ENCODE measurements at regions not wholly inside any gene's neighbourhood (a gene's known extent, or its start where the extent isn't known, plus 50 kb on each side); places are given as distances from the start of the nearest gene placed in this dataset.
A peak's percentile ranks its signal among the peaks of the same experiment; 100 is the strongest.

GRCh38 chr9:13513716-13514444 lies 234.4 kb upstream of the MPDZ start:
- CTCF ChIA-PET = no interaction called here
- H3K4me3 ChIP-seq (ENCODE audit: low read depth, low read length) = no peak overlapping the region
- no peaks in the 10 kb centered on the region for H3K36me3 ChIP-seq (ENCODE audit: control insufficient read depth in 2 of 2, insufficient read depth in 1 of 2, low read length in 2 of 2)
- TF ChIP-seq ZNF544 (tag by site-specific recombination; IDR thresholded peaks at IDR 0.05) = no peak
- no peaks in the 10 kb centered on the region for H3K9me3 ChIP-seq (ENCODE audit: control insufficient read depth, insufficient read depth, low read depth, low read length)
- POLR2A ChIA-PET = no interaction called here
- peaks cover 5% of the 10 kb centered on the region for H3K4me1 ChIP-seq (ENCODE audit: control insufficient read depth, insufficient read depth, low read length)
- no peak overlapping the region for H3K27ac ChIP-seq (ENCODE audit: extremely low read depth, low read depth, low read length)

GRCh38 chr9:13513286-13513685 lies 233.8 kb upstream of the MPDZ start:
- Histone ChIP-seq H3K4me1 (ENCODE audit: control insufficient read depth, insufficient read depth, low read length) (peaks cover 7% of the 10 kb centered on the region), H3K4me3 (ENCODE audit: low read depth, low read length) (no peak overlapping the region), H3K9me3 (ENCODE audit: control insufficient read depth, insufficient read depth, low read depth, low read length) (no peaks in the 10 kb centered on the region), H3K36me3 (ENCODE audit: control insufficient read depth in 2 of 2, insufficient read depth in 1 of 2, low read length in 2 of 2) (no peaks in the 10 kb centered on the region), H3K27ac (ENCODE audit: extremely low read depth, low read depth, low read length) (no peak overlapping the region)
- TF ChIP-seq ZBTB10 (tag by site-specific recombination; IDR thresholded peaks at IDR 0.05) = no peak
- TF ChIP-seq ZBTB8A (tag by site-specific recombination; IDR thresholded peaks at IDR 0.05) = no peak
- TF ChIP-seq ZNF155 (tag by site-specific recombination; IDR thresholded peaks at IDR 0.05) = no peak
- no peak for TF ChIP-seq PBX3 (CRISPR knock-in tag; IDR thresholded peaks at IDR 0.05)
- TF ChIP-seq ZNF416 (tag by site-specific recombination; IDR thresholded peaks at IDR 0.05) = no peak
- no peak for TF ChIP-seq ZNF510 (tag by site-specific recombination; IDR thresholded peaks at IDR 0.05; ENCODE audit: insufficient replicate concordance)
- TF ChIP-seq KLF9 (tag by site-specific recombination; IDR thresholded peaks at IDR 0.05; ENCODE audit: low read depth) = no peak
- no peak for TF ChIP-seq ZIC2 (tag by site-specific recombination; IDR thresholded peaks at IDR 0.05)
- TF ChIP-seq ZNF544 (tag by site-specific recombination; IDR thresholded peaks at IDR 0.05) = no peak
- POLR2A ChIA-PET = no interaction called here
- CTCF ChIA-PET = interaction anchor here (0.6 kb wide), 1 partner anchor 813 kb away, joined by 3 read pairs; no protein-coding TSS in a partner anchor

- H3K9me3 ChIP-seq (ENCODE audit: control insufficient read depth, insufficient read depth, low read depth, low read length) = no peaks in the 10 kb centered on the region
- TF ChIP-seq TCF7L2 (IDR thresholded peaks at IDR 0.05; ENCODE audit: borderline replicate concordance, low read depth, low read length) (peak; percentile 71), ZNF133 (tag by site-specific recombination; IDR thresholded peaks at IDR 0.05) (no peak), ZNF585B (tag by site-specific recombination; IDR thresholded peaks at IDR 0.05) (no peak)
- no peaks in the 10 kb centered on the region for H3K36me3 ChIP-seq (ENCODE audit: control insufficient read depth in 2 of 2, insufficient read depth in 1 of 2, low read length in 2 of 2)
- POLR2A ChIA-PET = no interaction called here
- H3K4me1 ChIP-seq (ENCODE audit: control insufficient read depth, insufficient read depth, low read length) = peaks cover 7% of the 10 kb centered on the region
- CTCF ChIA-PET = interaction anchor here (0.7 kb wide), 1 partner anchor 32 kb away, joined by 3 read pairs; no protein-coding TSS in a partner anchor
- H3K27ac ChIP-seq (ENCODE audit: extremely low read depth, low read depth, low read length) = no peak overlapping the region
- no peak overlapping the region for H3K4me3 ChIP-seq (ENCODE audit: low read depth, low read length)
These were observed 229.2 kb upstream of the MPDZ start for GRCh38 chr9:13508681-13509080.

- no peak overlapping the region for H3K4me3 ChIP-seq (ENCODE audit: low read depth, low read length)
- no peaks in the 10 kb centered on the region for H3K36me3 ChIP-seq (ENCODE audit: control insufficient read depth in 2 of 2, insufficient read depth in 1 of 2, low read length in 2 of 2)
- H3K4me1 ChIP-seq (ENCODE audit: control insufficient read depth, insufficient read depth, low read length) = peaks cover 7% of the 10 kb centered on the region
- H3K9me3 ChIP-seq (ENCODE audit: control insufficient read depth, insufficient read depth, low read depth, low read length) = no peaks in the 10 kb centered on the region
- H3K27ac ChIP-seq (ENCODE audit: extremely low read depth, low read depth, low read length) = no peak overlapping the region
- POLR2A ChIA-PET = no interaction called here
- CTCF ChIA-PET = interaction anchor here (0.7 kb wide), 1 partner anchor 32 kb away, joined by 3 read pairs; no protein-coding TSS in a partner anchor
- TF ChIP-seq ZBTB10 (tag by site-specific recombination; IDR thresholded peaks at IDR 0.05) (no peak), ZNF112 (tag by site-specific recombination; IDR thresholded peaks at IDR 0.05) (no peak), ZNF692 (tag by site-specific recombination; IDR thresholded peaks at IDR 0.05) (no peak), ZNF777 (tag by site-specific recombination; IDR thresholded peaks at IDR 0.05; ENCODE audit: borderline replicate concordance) (no peak), SCRT2 (tag by site-specific recombination; IDR thresholded peaks at IDR 0.05) (no peak), ZNF561 (tag by site-specific recombination; IDR thresholded peaks at IDR 0.05; ENCODE audit: borderline replicate concordance) (no peak)
These were observed 228.6 kb upstream of the MPDZ start for GRCh38 chr9:13508086-13508485.

Data from HEK293 (cell line).